ENCODE measurements at regions not wholly inside any gene's neighbourhood (a gene's known extent, or its start where the extent isn't known, plus 50 kb on each side); places are given as distances from the start of the nearest gene placed in this dataset.

DNA sequence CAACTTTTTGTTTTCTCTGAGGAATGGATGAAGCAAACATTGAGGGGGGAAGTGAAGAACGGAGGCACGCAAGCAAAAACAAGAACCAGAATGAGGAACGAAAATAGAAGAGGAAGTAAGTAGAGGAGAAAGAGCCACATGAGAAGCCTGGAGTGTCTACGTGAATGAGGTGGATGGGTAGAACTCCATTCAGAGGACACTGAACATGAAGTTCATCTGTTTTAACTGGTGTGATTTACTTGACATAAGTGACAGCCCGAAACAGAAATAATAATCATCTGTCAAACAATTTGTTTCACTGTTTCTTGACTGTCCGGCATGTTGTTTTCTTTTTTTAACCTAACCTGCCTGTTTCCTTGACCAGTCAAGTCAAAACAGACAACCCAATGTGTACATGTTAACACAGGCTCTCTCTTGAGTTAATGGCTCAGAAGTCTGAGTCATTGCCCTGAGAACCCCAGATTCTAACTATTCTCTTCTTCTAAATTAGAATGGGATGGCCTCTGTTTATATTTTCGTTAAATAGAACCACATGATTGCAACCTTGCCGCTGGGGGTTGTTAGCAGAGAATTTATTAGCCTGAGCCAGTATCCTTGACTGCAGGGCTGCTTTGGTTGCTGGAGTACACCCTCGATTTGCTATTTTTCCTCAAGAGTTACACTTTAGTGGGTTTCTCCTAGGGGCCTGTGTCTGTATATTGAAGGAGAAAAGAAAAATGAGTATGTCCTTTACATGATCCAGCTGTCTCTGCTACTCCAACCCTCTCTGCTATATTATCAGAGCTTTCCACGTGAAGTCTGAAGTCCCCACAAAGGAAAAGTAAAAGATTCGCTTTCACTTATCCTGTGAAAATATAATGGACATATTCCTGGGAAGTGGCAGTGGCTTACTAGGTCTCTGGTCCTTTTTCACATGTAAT is 151.7 kb downstream of the ZC3H11B start:
- Histone ChIP-seq H3K27ac (ENCODE audit: low read depth in 1 of 2, low read length in 2 of 2) (no peak overlapping the region), H3K27me3 (ENCODE audit: control insufficient read depth in 1 of 2, insufficient read depth in 2 of 2, low read length in 1 of 2) (no peaks in the 10 kb centered on the region), H3K36me3 (ENCODE audit: control insufficient read depth in 1 of 2, insufficient read depth in 2 of 2, low read length in 1 of 2) (no peaks in the 10 kb centered on the region), H3K4me3 (ENCODE audit: low read length in 2 of 2) (no peak overlapping the region), H3K9me3 (ENCODE audit: control insufficient read depth, low read length) (no peaks in the 10 kb centered on the region), H3K4me1 (ENCODE audit: control insufficient read depth in 1 of 2, insufficient read depth in 2 of 2, low read length in 2 of 2) (no peaks in the 10 kb centered on the region)
- ATAC-seq (ENCODE audit: low FRiP score): no peak
- WGBS, 2 donors: 66 to 69% methylated on average over 11 of the region's 11 CpGs
- no peak for DNase-seq
- intact Hi-C loops (cut with DNase I): no loop called here

DNA sequence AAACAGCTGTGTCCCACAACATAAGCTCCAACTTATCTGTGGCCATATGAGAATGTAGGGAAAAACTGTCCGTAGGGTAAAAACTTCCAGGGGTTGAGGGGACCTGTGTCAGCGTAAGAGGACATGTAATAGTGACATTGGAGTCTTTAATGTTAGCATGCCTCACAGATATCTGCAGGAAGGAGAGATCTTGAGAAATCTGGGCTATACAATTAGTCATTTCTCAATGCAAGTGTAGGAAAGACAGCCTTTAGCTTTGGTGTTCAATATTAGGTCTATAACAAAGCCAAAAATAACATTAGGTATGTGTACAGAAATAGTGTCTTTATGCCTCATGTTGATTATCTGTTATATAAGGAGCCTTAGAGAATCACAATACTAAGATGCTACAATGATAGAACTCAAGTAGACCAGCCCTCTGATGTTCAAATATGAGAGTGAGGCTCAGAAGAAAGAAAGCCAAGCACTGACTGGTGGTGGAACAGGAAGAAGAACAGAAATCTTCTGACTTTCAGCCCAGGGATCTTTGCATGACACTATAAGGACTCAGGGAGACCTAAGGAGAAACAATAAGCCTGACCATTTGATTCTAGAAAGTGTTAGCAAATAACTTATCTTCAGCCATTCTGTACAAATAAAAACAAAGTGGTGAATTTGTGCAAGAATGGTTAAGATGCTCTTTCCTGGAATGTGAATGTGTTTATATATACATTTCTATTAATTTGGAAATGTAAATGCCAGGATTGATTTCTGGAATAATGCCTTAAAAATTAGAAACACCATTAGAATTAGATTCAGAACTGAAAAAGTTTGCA is 152.6 kb downstream of the ZC3H11B start:
- no peak overlapping the region for H3K27ac ChIP-seq (ENCODE audit: low read depth in 1 of 2, low read length in 2 of 2)

DNA sequence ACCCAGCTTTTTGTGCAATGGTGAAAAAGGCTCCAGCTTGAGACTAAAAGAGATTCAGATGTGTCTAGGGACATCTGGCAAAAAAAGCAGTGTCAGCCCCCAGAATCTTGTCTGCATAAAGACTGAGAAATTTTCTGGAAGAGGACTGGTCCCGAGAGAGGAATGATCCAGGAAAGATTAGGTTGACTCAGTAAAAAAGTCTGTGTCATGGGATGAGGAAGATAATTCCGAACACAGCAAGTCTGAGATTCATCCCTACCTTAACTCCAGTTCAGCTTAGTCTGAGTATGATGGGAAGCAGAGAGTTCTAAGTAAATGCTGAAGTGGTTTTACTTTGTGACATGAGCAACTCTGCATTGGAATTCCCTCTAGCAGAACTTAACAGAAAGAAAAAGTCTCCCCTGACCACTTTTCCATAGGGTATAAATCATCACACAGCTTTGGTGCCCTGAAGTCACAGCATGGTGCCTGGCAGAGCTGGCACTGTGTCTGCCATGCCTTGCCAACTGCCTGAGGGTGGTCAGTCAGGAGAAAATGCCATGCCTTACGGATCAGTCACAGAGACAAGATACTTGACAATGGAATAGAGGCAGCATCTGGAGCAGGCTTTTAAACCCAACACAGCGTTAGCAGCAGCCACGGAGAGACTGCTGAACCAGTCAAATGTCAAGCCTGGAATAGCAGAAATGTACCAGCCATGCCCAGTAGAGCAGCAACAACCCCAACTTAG is 153.4 kb downstream of the ZC3H11B start:
- ATAC-seq (ENCODE audit: low FRiP score) (no peak), DNase-seq (no peak)
- no peaks in the 10 kb centered on the region for H3K27me3 ChIP-seq (ENCODE audit: control insufficient read depth in 1 of 2, insufficient read depth in 2 of 2, low read length in 1 of 2)
- H3K4me1 ChIP-seq (ENCODE audit: control insufficient read depth in 1 of 2, insufficient read depth in 2 of 2, low read length in 2 of 2): no peaks in the 10 kb centered on the region
- intact Hi-C loops (cut with DNase I): no loop called here
- no peaks in the 10 kb centered on the region for H3K9me3 ChIP-seq (ENCODE audit: control insufficient read depth, low read length)
- no peaks in the 10 kb centered on the region for H3K36me3 ChIP-seq (ENCODE audit: control insufficient read depth in 1 of 2, insufficient read depth in 2 of 2, low read length in 1 of 2)
- 76 to 77% methylated on average over 5 of the region's 5 CpGs for WGBS, 2 donors
- H3K4me3 ChIP-seq (ENCODE audit: low read length in 2 of 2): no peak overlapping the region
- H3K27ac ChIP-seq (ENCODE audit: low read depth in 1 of 2, low read length in 2 of 2): no peak overlapping the region

More for the DNA sequence above, 152.6 kb downstream of the ZC3H11B start:
- 90 to 95% methylated on average over 2 of the region's 2 CpGs for WGBS, 2 donors
- no peaks in the 10 kb centered on the region for H3K9me3 ChIP-seq (ENCODE audit: control insufficient read depth, low read length)
- ATAC-seq (ENCODE audit: low FRiP score): no peak
- DNase-seq: no peak
- no peak overlapping the region for H3K4me3 ChIP-seq (ENCODE audit: low read length in 2 of 2)
- intact Hi-C loops (cut with DNase I): no loop called here
- no peaks in the 10 kb centered on the region for H3K36me3 ChIP-seq (ENCODE audit: control insufficient read depth in 1 of 2, insufficient read depth in 2 of 2, low read length in 1 of 2)
- H3K27me3 ChIP-seq (ENCODE audit: control insufficient read depth in 1 of 2, insufficient read depth in 2 of 2, low read length in 1 of 2): no peaks in the 10 kb centered on the region
- H3K4me1 ChIP-seq (ENCODE audit: control insufficient read depth in 1 of 2, insufficient read depth in 2 of 2, low read length in 2 of 2): no peaks in the 10 kb centered on the region

DNA sequence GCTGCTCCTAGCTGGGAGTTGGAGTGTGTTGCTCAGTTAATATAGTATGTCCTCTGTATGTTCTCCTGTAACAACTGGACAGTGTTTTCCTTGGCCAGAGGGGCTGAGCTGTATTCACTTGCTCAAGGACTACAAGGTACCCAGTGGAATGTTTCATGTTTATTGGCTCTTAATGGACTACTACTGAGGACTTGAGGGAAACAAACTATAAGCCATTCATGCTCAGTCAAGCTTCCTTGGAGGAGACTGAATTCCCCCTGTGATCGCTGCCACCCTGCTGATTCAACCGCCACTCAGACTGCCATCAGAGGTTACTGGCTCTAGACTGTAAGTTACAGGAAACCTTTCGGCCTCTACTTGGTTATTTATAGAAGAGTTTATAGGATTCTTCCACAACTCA is 166.6 kb downstream of the ZC3H11B start:
- Histone ChIP-seq H3K9me3 (ENCODE audit: control insufficient read depth, low read length) (no peaks in the 10 kb centered on the region), H3K4me1 (ENCODE audit: control insufficient read depth in 1 of 2, insufficient read depth in 2 of 2, low read length in 2 of 2) (no peaks in the 10 kb centered on the region), H3K27ac (ENCODE audit: low read depth in 1 of 2, low read length in 2 of 2) (no peak overlapping the region), H3K36me3 (ENCODE audit: control insufficient read depth in 1 of 2, insufficient read depth in 2 of 2, low read length in 1 of 2) (no peaks in the 10 kb centered on the region), H3K4me3 (ENCODE audit: low read length in 2 of 2) (no peak overlapping the region), H3K27me3 (ENCODE audit: control insufficient read depth in 1 of 2, insufficient read depth in 2 of 2, low read length in 1 of 2) (no peaks in the 10 kb centered on the region)
- intact Hi-C loops (cut with DNase I): no loop called here
- no peak for ATAC-seq (ENCODE audit: low FRiP score)
- 65 to 74% methylated on average over 3 of the region's 3 CpGs for WGBS, 2 donors
- DNase-seq: no peak

DNA sequence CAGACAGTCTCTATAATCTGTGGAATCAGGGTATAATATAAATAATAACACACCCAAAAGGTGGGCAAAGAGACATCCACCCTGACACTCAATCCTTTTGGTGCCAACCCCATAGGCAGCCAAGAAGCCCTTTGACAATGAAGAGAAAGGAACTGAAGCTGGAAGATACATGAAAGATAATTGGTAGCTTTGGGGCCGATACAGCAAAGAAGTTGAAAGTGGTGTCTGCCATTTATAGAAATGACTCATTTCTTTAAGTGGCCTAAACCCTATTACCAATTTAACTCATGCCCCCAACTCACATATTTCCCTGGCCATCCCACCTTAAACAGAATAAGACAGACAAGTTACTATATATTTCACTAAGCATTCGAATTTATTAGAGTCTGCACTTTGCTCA is 167.0 kb downstream of the ZC3H11B start:
- no peak for DNase-seq
- Histone ChIP-seq H3K36me3 (ENCODE audit: control insufficient read depth in 1 of 2, insufficient read depth in 2 of 2, low read length in 1 of 2) (no peaks in the 10 kb centered on the region), H3K27ac (ENCODE audit: low read depth in 1 of 2, low read length in 2 of 2) (no peak overlapping the region), H3K4me1 (ENCODE audit: control insufficient read depth in 1 of 2, insufficient read depth in 2 of 2, low read length in 2 of 2) (no peaks in the 10 kb centered on the region), H3K4me3 (ENCODE audit: low read length in 2 of 2) (no peak overlapping the region), H3K9me3 (ENCODE audit: control insufficient read depth, low read length) (no peaks in the 10 kb centered on the region), H3K27me3 (ENCODE audit: control insufficient read depth in 1 of 2, insufficient read depth in 2 of 2, low read length in 1 of 2) (no peaks in the 10 kb centered on the region)
- no peak for ATAC-seq (ENCODE audit: low FRiP score)
- 92 to 96% methylated on average over 2 of the region's 2 CpGs for WGBS, 2 donors
- intact Hi-C loops (cut with DNase I): no loop called here

DNA sequence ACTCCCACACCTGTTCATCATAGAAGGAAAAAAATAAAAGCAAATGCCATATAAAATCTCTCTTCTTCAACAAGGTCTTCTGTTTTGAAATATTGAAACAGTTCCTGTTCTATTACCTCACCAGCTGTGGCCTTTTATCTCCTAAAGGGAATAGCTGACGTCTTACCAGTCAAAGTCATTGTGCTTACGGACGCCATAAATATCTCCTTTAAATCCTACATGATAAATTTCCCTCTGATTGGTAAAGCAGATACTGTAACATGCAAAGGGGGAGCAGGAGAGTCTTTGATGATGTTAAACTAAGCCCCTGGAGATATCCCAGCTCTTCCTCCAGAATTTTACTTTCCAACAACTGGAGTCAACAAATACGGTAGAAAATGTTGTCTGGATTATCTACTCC is 168.4 kb downstream of the ZC3H11B start:
- H3K27ac ChIP-seq (ENCODE audit: low read depth in 1 of 2, low read length in 2 of 2): no peak overlapping the region
- H3K27me3 ChIP-seq (ENCODE audit: control insufficient read depth in 1 of 2, insufficient read depth in 2 of 2, low read length in 1 of 2): no peaks in the 10 kb centered on the region
- 90 to 96% methylated on average over 4 of the region's 4 CpGs for WGBS, 2 donors
- ATAC-seq (ENCODE audit: low FRiP score) (no peak), DNase-seq (no peak)
- no peaks in the 10 kb centered on the region for H3K9me3 ChIP-seq (ENCODE audit: control insufficient read depth, low read length)
- intact Hi-C loops (cut with DNase I): no loop called here
- H3K36me3 ChIP-seq (ENCODE audit: control insufficient read depth in 1 of 2, insufficient read depth in 2 of 2, low read length in 1 of 2): no peaks in the 10 kb centered on the region
- H3K4me3 ChIP-seq (ENCODE audit: low read length in 2 of 2): no peak overlapping the region
- no peaks in the 10 kb centered on the region for H3K4me1 ChIP-seq (ENCODE audit: control insufficient read depth in 1 of 2, insufficient read depth in 2 of 2, low read length in 2 of 2)

DNA sequence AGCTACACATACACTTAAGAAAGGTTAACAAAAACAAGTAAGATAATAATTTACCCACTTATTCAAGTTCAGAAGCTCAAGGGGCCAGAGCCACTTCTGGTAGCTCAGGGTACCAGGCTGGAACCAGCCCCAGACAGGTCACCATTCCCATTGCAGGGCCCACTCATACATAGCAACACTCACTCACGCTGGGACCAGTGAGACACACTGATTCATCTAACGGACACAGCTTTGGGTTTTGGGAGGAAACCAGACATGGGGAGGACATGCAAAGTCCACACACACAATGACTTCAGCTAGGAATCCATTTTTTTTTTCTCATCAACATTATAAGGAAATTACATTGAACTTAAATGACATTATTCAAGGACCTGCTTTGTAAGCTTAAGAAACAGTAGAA is 169.1 kb downstream of the ZC3H11B start:
- Histone ChIP-seq H3K9me3 (ENCODE audit: control insufficient read depth, low read length) (no peaks in the 10 kb centered on the region), H3K27me3 (ENCODE audit: control insufficient read depth in 1 of 2, insufficient read depth in 2 of 2, low read length in 1 of 2) (no peaks in the 10 kb centered on the region), H3K27ac (ENCODE audit: low read depth in 1 of 2, low read length in 2 of 2) (no peak overlapping the region), H3K4me3 (ENCODE audit: low read length in 2 of 2) (no peak overlapping the region), H3K36me3 (ENCODE audit: control insufficient read depth in 1 of 2, insufficient read depth in 2 of 2, low read length in 1 of 2) (no peaks in the 10 kb centered on the region), H3K4me1 (ENCODE audit: control insufficient read depth in 1 of 2, insufficient read depth in 2 of 2, low read length in 2 of 2) (no peaks in the 10 kb centered on the region)
- ATAC-seq (ENCODE audit: low FRiP score): no peak
- intact Hi-C loops (cut with DNase I): no loop called here
- no peak for DNase-seq
- WGBS, 2 donors: 89 to 91% methylated on average over 2 of the region's 2 CpGs

DNA sequence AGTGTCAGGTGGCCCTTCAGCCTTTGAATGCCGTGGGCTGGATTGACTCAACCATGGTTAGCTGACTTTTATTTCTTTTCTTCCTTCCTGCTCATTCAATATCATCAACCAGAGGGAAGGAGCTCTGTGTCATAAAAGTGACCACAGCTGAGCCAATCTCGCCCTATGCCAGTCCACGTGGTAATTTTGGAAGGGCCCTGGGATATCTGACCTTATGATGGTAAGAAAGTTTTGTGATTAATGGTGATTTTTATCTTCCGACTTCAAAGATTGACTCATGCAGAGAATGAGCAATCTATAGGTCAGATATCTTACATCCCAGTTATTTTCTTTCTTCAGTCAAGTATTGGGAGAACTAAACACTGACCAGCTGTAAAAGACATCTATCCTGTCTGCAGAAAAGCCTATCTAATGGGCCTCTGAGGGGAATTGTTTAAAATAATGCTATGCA is 170.3 kb downstream of the ZC3H11B start:
- H3K27me3 ChIP-seq (ENCODE audit: control insufficient read depth in 1 of 2, insufficient read depth in 2 of 2, low read length in 1 of 2): no peaks in the 10 kb centered on the region
- no peak overlapping the region for H3K27ac ChIP-seq (ENCODE audit: low read depth in 1 of 2, low read length in 2 of 2)
- no peaks in the 10 kb centered on the region for H3K4me1 ChIP-seq (ENCODE audit: control insufficient read depth in 1 of 2, insufficient read depth in 2 of 2, low read length in 2 of 2)
- no peak for ATAC-seq (ENCODE audit: low FRiP score)
- intact Hi-C loops (cut with DNase I): no loop called here
- H3K4me3 ChIP-seq (ENCODE audit: low read length in 2 of 2): no peak overlapping the region
- no peaks in the 10 kb centered on the region for H3K9me3 ChIP-seq (ENCODE audit: control insufficient read depth, low read length)
- WGBS, 2 donors: 76 to 77% methylated on average over 4 of the region's 4 CpGs
- DNase-seq: no peak
- no peaks in the 10 kb centered on the region for H3K36me3 ChIP-seq (ENCODE audit: control insufficient read depth in 1 of 2, insufficient read depth in 2 of 2, low read length in 1 of 2)
